Putamen (tissue), 1 donor: ENCODE measurements at regions not wholly inside any gene's neighbourhood (a gene's known extent, or its start where the extent isn't known, plus 50 kb on each side); places are given as distances from the start of the nearest gene placed in this dataset.

Experiments
- DNase-seq: peaks from one replicate; pipeline ENCODE4 v3.0.0-alpha.2; 2016; ENCODE audit warnings: low spot score

DNA sequence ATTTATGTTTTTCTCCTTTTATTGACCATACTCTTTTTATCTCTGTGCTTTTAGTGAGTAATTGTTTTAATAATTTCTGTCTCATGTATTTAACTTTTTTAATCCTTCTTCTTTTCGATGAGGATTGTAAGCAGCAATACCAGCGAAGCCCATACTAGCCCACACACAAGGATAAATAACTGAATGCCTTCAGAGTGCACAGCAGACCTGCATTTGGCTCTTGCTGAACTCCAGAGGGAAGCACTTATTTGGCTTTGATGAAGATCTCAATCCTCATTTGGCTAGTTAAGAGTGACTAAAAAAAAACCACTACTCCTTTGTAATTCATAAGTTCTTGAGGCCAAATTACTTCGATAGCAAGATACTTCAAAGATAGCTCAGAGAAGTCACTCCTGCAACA is 293.3 kb downstream of the METTL15 start:
- no peak for DNase-seq

- DNase-seq: no peak
Measured at GRCh38 chr11:28400331-28401100, 292.3 kb downstream of the METTL15 start.

GRCh38 chr11:28393348-28393747 is 285.2 kb downstream of the METTL15 start:
- no peak for DNase-seq

DNA sequence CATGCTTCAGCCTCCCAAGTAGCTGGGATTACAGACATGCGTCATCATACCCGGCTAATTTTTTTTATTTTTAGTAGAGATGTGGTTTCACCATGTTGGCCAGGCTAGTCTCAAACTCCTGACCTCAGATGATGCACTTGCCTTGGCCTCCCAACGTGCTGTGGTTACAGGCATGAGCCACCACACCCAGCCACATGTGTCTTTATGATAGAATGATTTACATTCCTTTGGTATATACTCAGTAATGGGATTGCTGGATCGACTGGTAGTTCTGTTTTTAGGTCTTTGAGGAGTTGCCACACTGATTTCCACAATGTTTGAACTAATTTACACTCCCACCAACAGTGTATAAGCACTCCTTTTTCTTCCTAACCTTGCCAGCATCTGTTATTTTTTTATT is 276.2 kb downstream of the METTL15 start:
- no peak for DNase-seq

DNA sequence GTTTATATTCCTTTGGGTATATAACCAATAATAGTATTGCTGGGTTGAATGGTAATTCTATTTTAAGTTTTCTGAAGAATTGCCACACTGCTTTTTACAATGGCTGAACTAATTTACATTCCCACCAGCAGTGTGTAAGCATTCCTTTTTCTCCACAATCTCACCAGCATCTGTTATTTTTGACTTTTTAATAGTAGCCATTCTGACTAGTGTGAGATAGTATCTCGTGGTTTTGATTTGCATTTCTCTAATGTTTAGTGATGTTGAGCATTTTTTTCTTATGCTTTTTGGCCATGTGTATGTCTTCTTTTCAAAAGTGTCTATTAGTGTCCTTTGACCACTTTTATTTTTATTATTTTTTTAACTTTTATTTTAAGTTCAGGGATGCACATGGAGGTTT is 275.3 kb downstream of the METTL15 start:
- no peak for DNase-seq
